HG03457 (cell line): ENCODE measurements at regions not wholly inside any gene's neighbourhood (a gene's known extent, or its start where the extent isn't known, plus 50 kb on each side); places are given as distances from the start of the nearest gene placed in this dataset.
A peak's percentile ranks its signal among the peaks of the same experiment; 100 is the strongest.

Source experiments
- ATAC-seq: cut with Tn5 transposase; IDR thresholded peaks from one replicate; pipeline ENCODE4 v1.9.1; 2021; ENCODE audit warnings: moderate number of reproducible peaks; ENCODE audit not compliant: unreplicated experiment

DNA sequence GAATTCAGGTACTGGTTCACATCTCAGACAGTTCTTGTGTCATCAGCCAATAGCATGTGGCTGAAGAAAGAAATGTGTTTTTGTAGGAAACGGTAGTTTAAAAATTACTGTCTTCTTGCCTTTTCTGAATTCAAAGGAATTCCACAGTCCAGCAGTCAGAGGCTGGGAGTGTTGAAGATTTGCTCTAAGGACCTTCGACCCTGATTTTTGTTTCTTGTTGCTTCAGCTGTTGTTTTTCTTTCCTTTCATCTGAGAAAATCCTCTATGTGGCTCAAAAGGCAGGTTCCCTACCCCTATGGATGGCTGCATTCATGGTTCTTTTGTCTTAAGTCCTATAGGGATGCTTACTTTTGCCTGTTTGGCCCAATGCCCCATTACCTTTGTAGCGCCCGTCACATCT, 304.9 kb downstream of the TMEM167A start:
- no peak for ATAC-seq

DNA sequence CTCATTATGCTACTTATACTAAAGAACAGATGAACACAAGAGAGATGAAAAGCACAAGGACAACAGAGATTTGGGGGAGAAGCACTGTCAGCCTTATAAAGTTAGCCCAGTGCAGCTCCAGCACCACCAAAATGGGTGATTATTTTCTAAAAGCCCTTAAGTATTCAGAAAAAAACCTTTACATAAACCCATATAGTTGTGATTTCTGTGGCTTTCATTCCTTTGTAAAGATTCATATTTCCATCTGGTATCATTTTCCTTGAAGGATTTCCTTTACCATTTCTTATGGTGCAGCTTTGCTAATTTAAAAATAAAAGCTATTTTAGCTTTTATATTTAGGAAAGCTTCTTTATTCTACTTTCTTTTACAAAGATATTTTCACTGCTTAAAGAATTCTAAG, 311.0 kb downstream of the TMEM167A start:
- ATAC-seq, result no peak

DNA sequence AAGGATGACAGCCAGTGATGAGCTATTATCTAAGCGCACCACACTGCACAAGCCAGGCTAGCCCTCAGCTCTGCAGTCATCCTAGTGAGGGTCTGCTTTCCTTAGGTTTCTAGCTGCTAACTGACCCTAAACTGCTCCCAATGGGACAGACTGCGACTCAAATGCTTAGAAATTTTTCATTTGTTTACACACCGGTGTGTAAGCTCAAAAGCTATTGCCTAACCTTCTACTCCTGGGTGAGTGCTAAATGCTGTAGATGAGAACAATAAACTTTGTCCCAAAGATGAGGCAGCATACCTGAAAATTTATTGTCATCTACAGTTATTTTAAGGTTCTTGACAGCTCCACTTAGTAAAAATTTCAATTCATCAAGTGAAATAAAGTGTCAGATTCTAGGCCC, 311.4 kb downstream of the TMEM167A start:
- ATAC-seq, result no peak

DNA sequence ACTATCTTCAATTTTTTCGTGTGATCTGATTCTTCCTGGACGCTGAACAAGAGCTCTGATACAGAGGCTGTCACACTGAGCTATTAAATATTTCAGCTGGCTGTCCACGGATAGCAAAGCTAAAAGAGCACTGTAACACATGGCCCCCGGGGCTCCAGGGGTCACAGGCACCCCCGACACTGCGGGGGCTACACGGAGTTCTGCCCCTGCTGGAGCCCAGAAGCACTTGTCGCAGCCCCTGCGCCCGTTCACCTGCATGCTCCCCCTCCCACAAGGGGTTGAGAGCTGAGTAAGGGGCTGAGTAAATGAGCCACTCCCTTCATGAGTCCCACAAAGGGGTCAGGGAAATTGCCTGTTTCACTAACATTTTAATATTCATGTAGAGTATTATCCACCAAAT, 316.3 kb downstream of the TMEM167A start:
- ATAC-seq, result no peak

DNA sequence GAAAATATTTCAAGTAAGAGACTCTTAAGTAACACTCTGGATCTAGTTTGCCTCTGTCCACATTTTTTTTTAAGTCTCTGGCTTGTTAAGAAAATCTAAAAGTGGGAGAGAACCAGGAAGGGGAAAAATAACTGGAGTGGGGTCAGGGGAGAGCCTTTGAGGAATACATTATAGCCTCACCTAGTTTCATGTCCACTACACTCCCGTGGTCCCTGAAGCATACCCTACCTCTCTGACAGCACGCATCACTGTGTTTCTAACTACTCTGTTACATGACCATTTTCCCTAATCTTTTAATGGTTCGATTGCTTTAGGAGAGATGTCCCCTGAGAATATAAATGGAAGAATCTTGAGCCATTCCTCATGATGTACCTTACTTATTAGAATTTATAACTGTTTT, 318.3 kb downstream of the TMEM167A start:
- ATAC-seq, result no peak

DNA sequence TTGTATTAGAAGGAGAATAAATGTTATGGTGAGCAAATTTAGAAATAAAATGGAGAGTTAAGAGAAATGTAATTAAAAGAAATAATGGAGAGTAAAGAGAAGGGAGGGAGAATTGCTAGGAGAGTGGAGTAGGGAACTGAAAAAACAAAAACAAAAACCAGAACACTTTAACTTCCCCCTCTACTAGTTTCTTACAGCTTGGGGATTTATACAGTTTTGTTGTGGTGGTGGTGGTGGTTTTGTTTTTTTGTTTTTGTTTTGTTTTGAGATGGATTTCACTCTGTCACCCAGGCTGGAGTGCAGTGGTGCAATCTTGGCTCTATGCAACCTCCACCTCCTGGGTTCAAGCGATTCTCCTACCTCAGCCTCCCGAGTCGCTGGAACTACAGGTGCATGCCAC, 322.4 kb downstream of the TMEM167A start:
- ATAC-seq, result peak; percentile 72

DNA sequence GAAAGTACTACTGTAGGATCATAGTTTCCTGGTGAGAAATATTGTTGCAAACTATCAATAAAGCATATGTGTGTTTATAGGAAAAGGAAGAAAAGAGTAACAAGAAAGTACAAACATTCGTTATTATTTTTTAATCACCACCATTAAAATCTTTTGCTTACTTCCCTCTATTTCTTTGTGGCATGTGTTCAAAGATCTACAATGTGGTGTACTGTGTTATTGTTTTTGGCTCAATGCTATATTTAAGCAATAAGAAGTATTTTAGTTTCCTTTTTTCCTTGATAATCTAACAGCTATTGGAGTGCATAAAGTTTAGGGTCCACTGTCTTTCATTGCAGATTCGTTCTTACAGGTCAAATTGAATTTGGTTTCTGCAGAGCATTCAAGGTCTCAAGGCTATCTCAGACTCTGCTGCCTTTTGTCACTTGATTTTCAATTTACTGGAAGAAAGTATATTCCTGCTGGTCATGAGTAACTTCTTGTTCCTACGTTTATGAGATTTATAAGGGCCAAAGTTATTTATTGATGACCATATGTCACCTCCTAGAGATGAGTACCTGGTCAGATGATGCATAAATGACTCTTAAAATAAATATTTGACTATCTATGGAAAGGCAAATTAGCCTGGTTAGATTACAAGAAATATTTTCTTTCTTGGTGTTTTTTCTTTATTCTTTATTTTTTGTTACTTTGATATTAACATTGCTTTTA, 323.0 kb downstream of the TMEM167A start:
- no peak for ATAC-seq

DNA sequence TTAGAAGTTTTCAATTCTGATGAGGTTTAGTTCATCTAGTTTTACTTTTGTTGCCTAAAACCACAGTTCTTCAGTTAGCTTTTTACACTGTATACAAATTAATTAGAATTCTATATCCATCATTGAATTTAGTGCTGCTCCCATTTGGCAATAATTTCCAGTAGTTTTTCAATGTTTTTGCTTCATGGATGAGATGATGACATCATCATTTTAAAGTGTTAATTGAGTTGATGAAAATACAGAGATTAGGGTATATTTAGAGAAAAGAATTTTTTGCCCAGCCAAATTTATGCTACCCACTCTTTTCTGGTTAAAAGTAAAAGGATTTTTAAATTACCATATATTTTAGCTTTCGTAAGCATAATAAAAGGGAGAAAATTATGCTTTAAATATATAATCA, 323.8 kb downstream of the TMEM167A start:
- no peak for ATAC-seq

DNA sequence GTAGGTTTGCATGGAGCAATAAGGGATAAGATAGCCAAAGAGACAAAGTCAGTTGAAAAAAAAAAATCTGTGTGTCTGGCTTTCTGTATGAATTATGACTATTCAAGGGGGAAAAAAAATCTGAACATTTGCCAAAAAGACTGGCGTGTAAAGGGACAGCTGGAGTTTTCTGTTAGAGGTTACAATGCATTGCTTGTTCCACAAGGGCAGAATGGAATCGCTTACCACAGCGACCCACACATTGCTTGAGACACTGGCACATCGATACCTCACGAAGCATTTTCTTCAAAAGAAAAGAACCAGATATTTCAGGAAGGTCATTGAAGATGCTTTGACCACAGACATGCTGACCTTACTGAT, 327.8 kb downstream of the TMEM167A start:
- no peak for ATAC-seq

DNA sequence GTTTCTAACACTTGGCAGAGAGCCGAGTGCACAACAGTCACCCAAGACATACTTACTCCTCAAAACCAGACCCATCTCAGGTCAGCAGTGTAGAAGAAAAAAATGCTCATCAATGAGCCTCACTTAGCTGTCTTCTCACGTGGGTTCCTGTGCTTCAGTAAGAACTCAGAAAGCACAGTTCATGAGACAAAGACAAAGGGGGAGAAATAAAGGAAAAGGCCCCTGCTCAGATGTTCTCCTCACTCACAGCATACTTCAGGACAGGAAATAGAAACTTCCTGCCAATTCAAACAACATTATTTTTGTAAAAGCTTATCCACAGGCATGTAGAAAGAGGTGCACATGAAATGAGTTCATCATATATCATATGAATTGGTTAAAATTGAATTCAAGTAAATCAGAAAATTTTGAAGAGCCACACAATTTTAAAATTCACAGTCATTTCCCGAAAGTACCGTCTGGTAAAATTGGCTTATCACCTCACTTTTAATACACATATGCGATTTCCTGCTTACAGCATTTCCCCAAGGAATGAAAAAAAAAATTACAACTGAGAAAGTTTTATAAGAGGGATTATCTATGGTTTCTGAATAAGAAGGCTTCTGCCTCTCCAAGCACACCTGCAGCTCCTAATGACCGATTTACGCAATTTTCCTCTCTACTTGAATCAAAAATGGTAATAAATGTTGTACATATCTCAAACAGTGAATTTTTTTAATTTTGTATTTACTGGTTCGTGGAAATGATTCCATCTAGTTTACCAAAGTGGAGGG, 328.3 kb downstream of the TMEM167A start:
- ATAC-seq, result no peak

DNA sequence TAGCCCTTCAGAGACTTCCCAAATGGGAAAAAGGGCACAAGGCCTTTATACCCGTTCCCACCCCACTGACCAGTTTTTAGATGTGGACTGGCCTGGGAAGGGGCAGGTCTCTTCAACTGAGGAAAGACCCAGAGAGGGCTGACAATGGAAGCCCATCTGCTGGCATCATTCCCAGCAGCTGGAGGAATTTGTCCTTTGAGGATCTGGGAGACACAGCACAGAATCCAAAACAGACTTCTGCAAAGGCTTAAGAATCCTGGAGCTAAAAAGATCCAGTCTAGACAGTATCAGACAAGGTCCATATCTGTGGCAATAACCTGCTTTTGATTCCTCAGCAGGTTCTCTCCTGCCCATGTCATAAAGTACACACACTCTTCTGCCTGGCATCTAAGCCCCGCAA, 329.2 kb downstream of the TMEM167A start:
- no peak for ATAC-seq

DNA sequence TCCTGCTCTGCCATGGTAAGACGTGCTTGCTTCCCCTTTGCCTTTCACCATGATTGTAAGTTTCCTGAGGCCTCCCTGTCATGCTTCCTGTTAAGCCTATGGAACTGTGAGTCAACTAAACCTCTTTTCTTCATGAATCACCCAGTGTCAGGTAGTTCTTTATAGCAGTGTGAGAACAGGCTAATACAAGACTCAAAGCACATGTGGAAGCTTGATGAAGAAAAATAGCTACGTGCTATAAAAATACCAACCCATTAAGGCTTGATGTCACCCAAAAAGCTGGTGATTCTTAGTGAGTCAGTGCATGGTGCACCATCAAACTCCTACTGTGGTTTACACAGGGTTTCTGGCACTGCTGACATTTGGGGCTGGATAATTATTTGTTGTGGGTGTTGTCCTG, 332.2 kb downstream of the TMEM167A start:
- ATAC-seq, result no peak

DNA sequence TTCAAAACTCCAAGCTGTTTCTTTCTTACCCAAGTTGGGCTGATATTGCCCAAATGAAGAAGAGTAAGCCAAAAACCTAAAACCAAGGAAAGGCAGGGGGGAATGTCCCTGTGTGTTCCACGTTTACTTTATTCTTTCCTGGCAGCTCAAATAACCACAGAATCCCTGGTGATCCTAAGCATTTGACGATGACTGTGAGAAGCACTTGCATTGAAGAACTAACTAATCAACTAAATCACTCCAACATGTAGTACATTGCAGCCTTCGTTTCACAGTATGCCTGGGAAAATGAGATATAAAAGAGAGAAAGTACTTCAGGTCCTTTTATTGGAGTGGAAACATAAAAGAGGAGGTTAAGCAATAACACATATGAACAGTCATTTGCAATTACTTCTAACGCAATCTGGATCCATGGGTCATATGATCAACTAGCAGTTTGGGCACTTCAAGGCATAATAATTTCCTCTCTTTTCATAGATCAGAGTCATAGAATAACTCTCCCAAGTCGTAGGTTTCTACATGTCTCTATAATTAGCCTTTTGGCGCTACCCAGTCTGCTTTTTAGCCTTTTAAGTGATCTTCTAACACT, 338.4 kb downstream of the TMEM167A start:
- no peak for ATAC-seq

DNA sequence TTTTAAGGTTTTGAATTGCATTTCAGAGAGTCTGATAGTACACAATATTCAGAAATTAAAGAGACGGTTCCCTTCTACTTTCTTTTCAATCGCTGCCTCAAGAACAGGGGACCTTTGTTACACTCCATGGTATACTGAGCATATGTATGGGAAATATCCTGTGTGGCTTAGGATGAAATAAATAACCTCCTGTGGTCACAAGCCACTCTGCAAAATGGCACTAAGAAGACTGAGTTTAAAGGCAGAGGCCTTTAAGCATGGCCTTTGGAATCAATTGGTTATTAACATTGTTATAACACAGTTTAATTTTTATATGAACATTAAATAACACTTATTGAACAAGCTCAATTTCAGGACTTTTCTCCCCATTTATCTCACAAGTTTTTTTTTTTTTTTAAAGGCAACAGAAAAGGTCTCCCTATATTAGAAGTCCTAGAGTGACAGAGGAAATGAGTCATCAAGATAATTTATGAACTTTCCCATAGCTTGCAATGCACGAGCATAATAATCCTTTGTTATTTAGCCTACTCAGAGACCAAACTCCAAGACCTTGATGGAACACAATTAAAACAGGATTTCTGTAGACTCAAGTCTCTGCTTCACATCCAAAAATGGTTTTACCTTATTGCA, 341.9 kb downstream of the TMEM167A start:
- ATAC-seq, result no peak

DNA sequence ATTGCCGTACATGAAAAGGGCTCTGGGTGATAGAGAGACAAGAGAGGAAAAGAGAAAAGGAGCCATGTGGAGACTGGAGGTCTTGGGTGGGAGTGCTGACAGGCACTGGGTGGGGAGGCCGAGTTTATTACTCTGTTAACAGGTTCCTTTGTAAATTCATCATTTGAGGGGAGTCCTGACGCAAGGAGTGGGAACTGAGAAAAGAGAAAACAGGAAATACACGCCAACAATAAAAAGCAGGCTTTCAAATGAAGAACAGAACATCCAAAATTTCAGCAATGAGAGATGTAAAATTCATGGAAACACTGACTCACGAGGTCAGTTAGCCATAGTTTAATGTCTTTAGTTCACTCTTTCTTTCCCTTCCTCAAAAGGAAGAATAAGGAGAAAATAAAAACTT, 342.8 kb downstream of the TMEM167A start:
- no peak for ATAC-seq

DNA sequence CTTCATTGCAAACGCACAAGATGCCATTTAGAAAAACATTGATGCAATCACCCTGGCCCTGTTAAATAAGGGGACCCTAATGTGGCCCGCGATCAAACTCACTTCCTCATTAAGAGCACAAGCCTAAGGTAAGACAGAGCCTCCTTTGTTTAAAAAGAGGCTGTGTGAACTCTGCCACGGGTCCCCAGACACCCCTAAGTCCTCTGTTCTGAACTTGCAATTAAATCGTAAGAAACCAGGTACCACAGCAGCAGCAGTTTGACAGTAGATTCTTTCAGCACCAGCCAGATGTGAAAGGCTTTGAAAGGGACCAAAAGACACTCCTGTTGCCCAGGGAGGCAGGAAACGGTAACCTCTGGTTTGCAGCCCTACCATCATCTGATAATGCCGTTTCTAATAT, 346.3 kb downstream of the TMEM167A start:
- ATAC-seq, result no peak

DNA sequence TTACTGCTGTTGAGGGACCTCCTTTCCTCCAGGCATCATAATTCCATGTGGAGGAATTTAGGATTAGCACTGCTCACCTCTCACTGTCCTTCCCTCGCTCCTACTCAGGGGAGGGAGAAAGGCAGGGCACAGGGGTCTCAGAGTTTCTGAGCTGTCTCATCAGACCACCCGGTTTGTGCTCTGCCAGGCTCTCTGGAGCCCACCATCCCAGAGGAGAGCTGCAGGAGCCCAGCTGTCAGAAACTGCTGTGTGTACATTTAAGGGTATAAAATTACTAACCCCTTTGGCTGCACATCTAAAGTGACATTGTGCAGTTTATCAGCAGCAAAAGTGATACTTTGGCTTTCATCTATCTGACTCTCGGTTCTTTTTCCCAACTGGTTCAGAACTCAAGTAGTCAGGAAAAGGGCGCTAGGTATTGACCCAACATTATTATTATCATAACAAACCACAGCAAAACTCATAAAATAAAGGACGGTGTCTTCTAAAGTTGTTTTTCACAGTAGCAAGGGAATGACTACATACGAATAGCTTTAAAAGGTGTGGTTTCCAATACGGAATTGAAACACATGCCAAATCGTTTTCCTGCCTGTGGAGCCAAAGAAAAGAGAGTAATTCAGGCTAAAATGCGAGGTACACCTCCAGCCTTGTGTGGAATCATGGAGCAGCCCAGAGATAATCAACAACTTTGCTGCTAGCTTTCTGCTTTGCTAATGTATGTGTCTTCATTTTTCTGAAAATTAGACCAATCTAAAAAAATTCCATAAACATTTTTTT, 348.1 kb downstream of the TMEM167A start:
- no peak for ATAC-seq

DNA sequence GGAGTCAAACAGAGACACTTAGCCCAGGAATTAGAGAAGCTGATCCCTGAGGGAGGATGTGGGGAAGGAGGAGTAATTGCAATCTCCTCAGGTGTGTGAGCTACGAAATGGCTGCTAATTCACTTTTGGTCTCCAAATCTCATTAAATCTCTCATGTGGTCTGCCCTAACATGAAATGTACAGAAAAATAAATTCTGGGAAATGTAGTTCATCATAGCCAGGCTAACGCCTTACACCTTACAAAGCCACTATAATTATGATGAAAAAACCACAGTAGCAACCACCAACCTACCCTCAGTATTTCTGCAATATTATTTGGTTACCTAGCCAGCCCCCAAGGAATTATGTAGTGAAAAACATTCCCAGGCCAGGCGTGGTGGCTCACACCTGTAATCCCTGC, 354.0 kb downstream of the TMEM167A start:
- no peak for ATAC-seq

DNA sequence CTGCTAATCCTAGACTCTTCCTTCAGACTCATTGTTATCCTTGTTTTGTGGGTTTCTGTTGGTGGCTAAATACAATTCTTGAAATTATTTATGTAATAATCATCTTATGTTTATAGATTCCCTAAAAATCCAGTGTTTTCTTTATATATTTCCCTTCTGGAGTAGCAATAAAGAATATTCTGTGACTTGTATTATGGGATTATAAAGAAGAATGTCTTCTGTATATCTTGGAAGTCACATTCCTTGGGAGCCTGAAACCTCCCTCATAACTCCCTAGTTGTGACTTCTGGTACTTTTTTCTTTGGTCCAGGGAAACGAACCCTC, 356.1 kb downstream of the TMEM167A start:
- ATAC-seq, result no peak

DNA sequence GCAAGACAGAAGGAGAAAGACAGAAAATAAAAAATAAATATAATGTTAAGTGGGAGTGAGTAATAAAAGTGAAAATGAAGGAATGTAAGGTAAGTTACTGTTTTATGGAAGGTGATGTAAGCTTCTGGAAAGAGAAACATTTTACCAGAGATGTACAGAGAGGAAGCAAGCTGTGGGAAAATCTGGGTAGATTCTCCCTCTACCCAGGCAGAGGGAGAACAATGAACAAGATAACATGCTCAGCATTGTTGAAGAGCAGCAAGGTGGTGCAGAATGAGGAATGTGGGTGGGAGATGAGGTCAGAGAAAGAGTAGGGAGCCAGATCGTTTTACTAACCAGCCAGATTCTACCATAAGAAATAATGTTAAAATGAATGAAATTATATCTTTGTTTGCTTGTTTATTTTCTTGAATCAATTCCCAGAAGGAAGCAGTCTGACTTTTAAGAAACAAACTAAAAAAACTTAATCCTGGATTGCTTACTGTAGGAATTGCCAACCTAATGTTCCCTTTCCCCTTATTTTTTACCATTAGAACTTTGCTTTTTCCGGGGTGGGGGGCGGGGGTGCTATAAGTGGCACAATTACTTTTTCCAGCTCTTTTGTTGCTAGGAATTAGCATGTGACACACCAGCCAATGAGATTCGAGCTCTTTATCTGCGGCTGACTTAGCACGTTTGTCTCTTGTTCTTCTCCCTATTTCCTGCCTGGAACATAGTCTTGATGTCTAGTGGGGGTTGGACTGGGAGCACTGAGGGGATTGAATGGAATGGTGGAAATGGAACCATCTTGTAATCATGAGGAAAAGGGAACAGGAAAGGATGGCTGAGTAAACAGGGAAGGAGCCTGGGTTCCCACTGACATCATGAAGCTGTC, 356.7 kb downstream of the TMEM167A start:
- no peak for ATAC-seq
